Neural cell (in vitro differentiated cells): ENCODE measurements at regions not wholly inside any gene's neighbourhood (a gene's known extent, or its start where the extent isn't known, plus 50 kb on each side); places are given as distances from the start of the nearest gene placed in this dataset.

Source experiments
- H2AFZ ChIP-seq: fragments of 200-600, 300-800 bp; sonication (generic), shearing (Covaris generic); 2 replicates; pipeline ENCODE4 v1.6.0; 2014; ENCODE audit warnings: low read depth, mild to moderate bottlenecking, antibody characterized with exemption, low read length, moderate library complexity
- H3F3A ChIP-seq: fragments of 200-600 bp; shearing (Covaris generic); 2 replicates; pipeline ENCODE4 v1.6.1; 2016; ENCODE audit warnings: mild to moderate bottlenecking, moderate library complexity, mixed read lengths, antibody characterized with exemption, low read length; ENCODE audit not compliant: insufficient read depth, poor library complexity, severe bottlenecking
- H3K27ac ChIP-seq: fragments of 200-600, 300-800 bp; sonication (generic), shearing (Covaris generic); 2 replicates; pipeline ENCODE4 v1.5.1; 2014; ENCODE audit warnings: mild to moderate bottlenecking, low read length, moderate library complexity
- H3K27me3 ChIP-seq: fragments of 300-800, 200-600 bp; sonication (generic), shearing (Covaris generic); 2 replicates; pipeline ENCODE4 v1.6.0; 2014; ENCODE audit warnings: mild to moderate bottlenecking, low read depth, low read length, moderate library complexity; ENCODE audit not compliant: insufficient read depth
- H3K36me3 ChIP-seq: fragments of 300-800, 200-600 bp; sonication (generic), shearing (Covaris generic); 2 replicates; pipeline ENCODE4 v1.5.1; 2014; ENCODE audit warnings: mild to moderate bottlenecking, antibody characterized with exemption, low read length, moderate library complexity; ENCODE audit not compliant: insufficient read depth
- H3K4me2 ChIP-seq: fragments of 300-800, 200-600 bp; sonication (generic), shearing (Covaris generic); 2 replicates; pipeline ENCODE4 v1.6.0; 2014; ENCODE audit warnings: mild to moderate bottlenecking, low read length
- H3K4me3 ChIP-seq: fragments of 300-800, 200-600 bp; sonication (generic), shearing (Covaris generic); 2 replicates; pipeline ENCODE4 v1.5.1; 2014; ENCODE audit warnings: mild to moderate bottlenecking, low read length, moderate library complexity
- H3K79me2 ChIP-seq: fragments of 200-600 bp; shearing (Covaris generic); replicated peaks from 2 replicates; pipeline ENCODE4 v1.6.0; 2014; ENCODE audit warnings: mild to moderate bottlenecking, low read length, moderate library complexity; ENCODE audit not compliant: insufficient read depth
- H3K9ac ChIP-seq: fragments of 300-800, 200-600 bp; sonication (generic), shearing (Covaris generic); 2 replicates; pipeline ENCODE4 v1.6.1; 2016; ENCODE audit warnings: mild to moderate bottlenecking, low read length, mixed read lengths
- H3K9me2 ChIP-seq: fragments of 200-600 bp; shearing (Covaris generic); 2 replicates; pipeline ENCODE4 v1.6.1; 2016; ENCODE audit warnings: mild to moderate bottlenecking, low read length, mixed read lengths; ENCODE audit not compliant: insufficient read depth
- H3K9me3 ChIP-seq: fragments of 200-600, 300-800 bp; sonication (generic), shearing (Covaris generic); 2 replicates; pipeline ENCODE4 v1.6.1; 2016; ENCODE audit warnings: mild to moderate bottlenecking, mixed run types, low read length, moderate library complexity, mixed read lengths
- H4K20me1 ChIP-seq: fragments of 200-600 bp; shearing (Covaris generic); 2 replicates; pipeline ENCODE4 v1.6.1; 2016; ENCODE audit warnings: mild to moderate bottlenecking, mixed run types; ENCODE audit not compliant: insufficient read depth
- CTCF ChIP-seq: fragments of 450-650 bp; IDR thresholded peaks from 2 replicates; pipeline ENCODE4 v1.5.1; 2014; ENCODE audit warnings: antibody characterized with exemption, mild to moderate bottlenecking, moderate library complexity; ENCODE audit not compliant: poor library complexity, severe bottlenecking
- EP300 ChIP-seq: fragments of 450-650 bp; conservative IDR thresholded peaks from 2 replicates; pipeline ENCODE4 v1.6.1; 2014; ENCODE audit warnings: antibody characterized with exemption, mild to moderate bottlenecking, moderate library complexity; ENCODE audit not compliant: poor library complexity, severe bottlenecking
- EZH2 ChIP-seq: fragments of 200-600, 300-800 bp; shearing (Covaris generic), sonication (generic); IDR thresholded peaks from 2 replicates; pipeline ENCODE4 v1.6.1; 2014; ENCODE audit warnings: antibody characterized with exemption, low read length, borderline replicate concordance, mild to moderate bottlenecking; ENCODE audit not compliant: insufficient read depth, poor library complexity, severe bottlenecking
- MXI1 ChIP-seq: fragments of 450-650 bp; conservative IDR thresholded peaks from 2 replicates; pipeline ENCODE4 v1.6.1; 2014; ENCODE audit warnings: antibody characterized with exemption, mild to moderate bottlenecking; ENCODE audit not compliant: poor library complexity, severe bottlenecking
- POLR2AphosphoS5 ChIP-seq: IDR thresholded peaks from 2 replicates; pipeline ENCODE4 v1.6.1; 2012
- RAD21 ChIP-seq: fragments of 450-650 bp; conservative IDR thresholded peaks from 2 replicates; pipeline ENCODE4 v1.6.1; 2014; ENCODE audit warnings: antibody characterized with exemption, mild to moderate bottlenecking, moderate library complexity
- REST ChIP-seq: IDR thresholded peaks from 2 replicates; pipeline ENCODE4 v1.6.1; 2012; ENCODE audit warnings: borderline replicate concordance
- SMC3 ChIP-seq: fragments of 450-650 bp; conservative IDR thresholded peaks from 2 replicates; pipeline ENCODE4 v1.6.1; 2014; ENCODE audit warnings: antibody characterized with exemption, mild to moderate bottlenecking, moderate library complexity; ENCODE audit not compliant: poor library complexity
- TAF1 ChIP-seq: IDR thresholded peaks from 2 replicates; pipeline ENCODE4 v1.6.1; 2012; ENCODE audit warnings: low read depth

DNA sequence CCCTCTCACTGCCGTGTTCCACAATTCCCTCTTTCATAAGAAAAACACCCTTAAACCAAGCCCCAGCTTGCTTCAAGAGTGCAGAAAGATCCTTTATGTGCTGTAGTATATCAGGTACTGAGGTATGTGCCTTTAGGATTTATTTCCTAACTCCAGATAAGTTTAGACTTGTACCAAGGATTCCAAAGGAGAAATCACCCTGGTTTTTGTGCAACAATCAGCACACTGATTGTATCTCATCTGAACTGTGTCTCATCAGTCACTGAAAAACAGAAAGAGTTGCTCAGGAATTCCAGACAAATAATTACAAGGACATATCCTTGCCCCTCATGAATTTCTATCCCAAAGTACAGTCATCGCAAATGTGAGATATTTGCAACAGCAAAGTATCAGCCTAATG, 77.2 kb upstream of the PTPRZ1 start:
- no peak overlapping the region for H3K4me2 ChIP-seq
- TF ChIP-seq RAD21 (no peak), MXI1 (no peak), CTCF (no peak), POLR2AphosphoS5 (no peak), SMC3 (no peak), EZH2 (no peak), REST (no peak), TAF1 (no peak), EP300 (no peak)

DNA sequence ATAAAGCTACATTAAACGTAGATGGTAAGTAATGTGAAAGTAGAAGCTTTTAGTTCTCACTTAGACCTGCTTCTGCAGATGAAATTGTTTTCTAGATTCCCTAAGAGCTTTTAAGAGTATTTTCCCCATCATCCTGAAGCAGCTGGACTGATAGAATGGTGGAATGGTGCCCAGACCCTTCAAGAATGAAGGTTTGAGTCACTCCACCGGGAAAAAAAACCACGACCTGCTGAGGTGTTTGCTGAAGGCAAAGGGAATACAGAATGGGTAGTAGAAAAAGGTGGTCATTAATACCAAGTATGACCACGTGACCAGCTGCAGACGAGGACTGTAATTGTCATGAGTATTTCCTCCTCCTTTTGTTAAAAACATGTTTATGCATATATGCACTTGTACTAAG, 79.2 kb upstream of the PTPRZ1 start:
- H3K4me3 ChIP-seq, result no peak overlapping the region

More for the DNA sequence above, 77.2 kb upstream of the PTPRZ1 start:
- Histone ChIP-seq H3K9ac (no peak overlapping the region), H3K9me3 (no peaks in the 10 kb centered on the region), H2AFZ (no peak overlapping the region), H4K20me1 (no peaks in the 10 kb centered on the region), H3K79me2 (no peaks in the 10 kb centered on the region), H3K36me3 (no peaks in the 10 kb centered on the region), H3K27ac (no peak overlapping the region), H3K9me2 (no peaks in the 10 kb centered on the region), H3K4me3 (no peak overlapping the region), H3K27me3 (no peaks in the 10 kb centered on the region), H3F3A (peaks cover 6% of the 10 kb centered on the region)

More for the DNA sequence above, 79.2 kb upstream of the PTPRZ1 start:
- Histone ChIP-seq H3K9me2 (no peaks in the 10 kb centered on the region), H2AFZ (no peak overlapping the region), H3K4me2 (no peak overlapping the region), H3K27ac (no peak overlapping the region), H3F3A (peaks cover 6% of the 10 kb centered on the region), H3K9me3 (no peaks in the 10 kb centered on the region), H3K9ac (no peak overlapping the region), H3K36me3 (no peaks in the 10 kb centered on the region), H3K27me3 (no peaks in the 10 kb centered on the region), H3K79me2 (no peaks in the 10 kb centered on the region), H4K20me1 (no peaks in the 10 kb centered on the region)
- TF ChIP-seq REST (no peak), POLR2AphosphoS5 (no peak)
